Hepatocyte (in vitro differentiated cells): ENCODE measurements at regions not wholly inside any gene's neighbourhood (a gene's known extent, or its start where the extent isn't known, plus 50 kb on each side); places are given as distances from the start of the nearest gene placed in this dataset.

Experiments used
- EZH2 ChIP-seq: fragments of 200-600 bp; sonication (generic); IDR thresholded peaks from 2 replicates; pipeline ENCODE4 v1.6.1; 2016; ENCODE audit warnings: antibody characterized with exemption, mild to moderate bottlenecking, borderline replicate concordance
- EZH2phosphoT487 ChIP-seq: fragments of 200-600 bp; sonication (generic); IDR thresholded peaks from one replicate; pipeline ENCODE4 v1.6.1; 2018; ENCODE audit warnings: antibody characterized with exemption, mild to moderate bottlenecking, low read depth, moderate library complexity; ENCODE audit not compliant: unreplicated experiment, severe bottlenecking
- TF ChIP-seq, protein P1 (sequence below): fragments of 200-600 bp; sonication (generic); IDR thresholded peaks from 2 replicates; pipeline ENCODE4 v1.5.1; 2016; ENCODE audit warnings: antibody characterized with exemption, mild to moderate bottlenecking; ENCODE audit not compliant: poor library complexity

- TF ChIP-seq, protein P1, sequence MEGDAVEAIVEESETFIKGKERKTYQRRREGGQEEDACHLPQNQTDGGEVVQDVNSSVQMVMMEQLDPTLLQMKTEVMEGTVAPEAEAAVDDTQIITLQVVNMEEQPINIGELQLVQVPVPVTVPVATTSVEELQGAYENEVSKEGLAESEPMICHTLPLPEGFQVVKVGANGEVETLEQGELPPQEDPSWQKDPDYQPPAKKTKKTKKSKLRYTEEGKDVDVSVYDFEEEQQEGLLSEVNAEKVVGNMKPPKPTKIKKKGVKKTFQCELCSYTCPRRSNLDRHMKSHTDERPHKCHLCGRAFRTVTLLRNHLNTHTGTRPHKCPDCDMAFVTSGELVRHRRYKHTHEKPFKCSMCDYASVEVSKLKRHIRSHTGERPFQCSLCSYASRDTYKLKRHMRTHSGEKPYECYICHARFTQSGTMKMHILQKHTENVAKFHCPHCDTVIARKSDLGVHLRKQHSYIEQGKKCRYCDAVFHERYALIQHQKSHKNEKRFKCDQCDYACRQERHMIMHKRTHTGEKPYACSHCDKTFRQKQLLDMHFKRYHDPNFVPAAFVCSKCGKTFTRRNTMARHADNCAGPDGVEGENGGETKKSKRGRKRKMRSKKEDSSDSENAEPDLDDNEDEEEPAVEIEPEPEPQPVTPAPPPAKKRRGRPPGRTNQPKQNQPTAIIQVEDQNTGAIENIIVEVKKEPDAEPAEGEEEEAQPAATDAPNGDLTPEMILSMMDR = no peak
- no peak for TF ChIP-seq EZH2phosphoT487
- TF ChIP-seq EZH2 = no peak
Observed at GRCh38 chr2:117071556-117072102, 742.9 kb upstream of the DDX18 start.
